GM21619 (cell line): ENCODE measurements at regions not wholly inside any gene's neighbourhood (a gene's known extent, or its start where the extent isn't known, plus 50 kb on each side); places are given as distances from the start of the nearest gene placed in this dataset.

Source experiments
- ATAC-seq: cut with Tn5 transposase; IDR thresholded peaks from one replicate; pipeline ENCODE4 v1.9.1; 2021; ENCODE audit not compliant: unreplicated experiment

GRCh38 chr3:71893702-71894479 is 108.9 kb upstream of the PROK2 start:
- no peak for ATAC-seq

- no peak for ATAC-seq
Measured at GRCh38 chr3:71893122-71893521, 108.2 kb upstream of the PROK2 start.

GRCh38 chr3:71891483-71891882 is 106.5 kb upstream of the PROK2 start:
- no peak for ATAC-seq

- ATAC-seq, result no peak
Measured at GRCh38 chr3:71890356-71890931, 105.5 kb upstream of the PROK2 start.

GRCh38 chr3:71887256-71887655 is 102.3 kb upstream of the PROK2 start:
- no peak for ATAC-seq

GRCh38 chr3:71885006-71885405 is 100.1 kb upstream of the PROK2 start:
- no peak for ATAC-seq

GRCh38 chr3:71881732-71882131 is 96.8 kb upstream of the PROK2 start:
- ATAC-seq, result no peak

GRCh38 chr3:71881041-71881440 is 96.1 kb upstream of the PROK2 start:
- ATAC-seq, result no peak

GRCh38 chr3:71879089-71879488 is 94.1 kb upstream of the PROK2 start:
- no peak for ATAC-seq

- ATAC-seq, result no peak
Measured at GRCh38 chr3:71876135-71877105, 91.5 kb upstream of the PROK2 start.

- peak; percentile 91 for ATAC-seq
Measured at GRCh38 chr3:71875461-71875947, 90.6 kb upstream of the PROK2 start.

- ATAC-seq, result no peak
Measured at GRCh38 chr3:71874618-71875017, 89.7 kb upstream of the PROK2 start.

- ATAC-seq, result no peak
Measured at GRCh38 chr3:71873093-71873611, 88.2 kb upstream of the PROK2 start.

- ATAC-seq, result no peak
Measured at GRCh38 chr3:71872256-71872655, 87.3 kb upstream of the PROK2 start.

GRCh38 chr3:71870966-71871512 is 86.1 kb upstream of the PROK2 start:
- ATAC-seq, result no peak

- ATAC-seq, result no peak
Measured at GRCh38 chr3:71868876-71869275, 83.9 kb upstream of the PROK2 start.

- no peak for ATAC-seq
Measured at GRCh38 chr3:71865727-71866126, 80.8 kb upstream of the PROK2 start.

GRCh38 chr3:71863563-71864190 is 78.7 kb upstream of the PROK2 start:
- no peak for ATAC-seq

- ATAC-seq, result no peak
Measured at GRCh38 chr3:71862371-71863140, 77.6 kb upstream of the PROK2 start.

- no peak for ATAC-seq
Measured at GRCh38 chr3:71859123-71859519, 74.2 kb upstream of the PROK2 start.
